GM12892 (cell line): ENCODE measurements at regions not wholly inside any gene's neighbourhood (a gene's known extent, or its start where the extent isn't known, plus 50 kb on each side); places are given as distances from the start of the nearest gene placed in this dataset.

ENCODE experiments used
- DNase-seq: peaks from one replicate; pipeline ENCODE4 v3.0.0; 2011; ENCODE audit not compliant: insufficient read length
- FAIRE-seq: peaks from 2 replicates; lab custom pipeline; 2011; peaks lifted over from hg19 to GRCh38; lab: Jason Lieb, UNC
- POLR2A ChIP-seq: IDR thresholded peaks from 2 replicates; pipeline ENCODE4 v1.6.1; 2011; ENCODE audit warnings: low read depth, low read length, control low read depth
- POLR2AphosphoS5 ChIP-seq: IDR thresholded peaks from 2 replicates; pipeline ENCODE4 v1.6.1; 2011; ENCODE audit warnings: low read depth, low read length, control low read depth
- TAF1 ChIP-seq: IDR thresholded peaks from 2 replicates; pipeline ENCODE4 v1.6.1; 2011; ENCODE audit warnings: low read depth, mild to moderate bottlenecking, control low read depth, low read length, borderline replicate concordance

- TF ChIP-seq POLR2A (no peak), TAF1 (no peak)
- DNase-seq = no peak
- no peak for FAIRE-seq
These were observed 670.6 kb downstream of the SLC16A7 start for GRCh38 chr12:60266381-60266852.

DNA sequence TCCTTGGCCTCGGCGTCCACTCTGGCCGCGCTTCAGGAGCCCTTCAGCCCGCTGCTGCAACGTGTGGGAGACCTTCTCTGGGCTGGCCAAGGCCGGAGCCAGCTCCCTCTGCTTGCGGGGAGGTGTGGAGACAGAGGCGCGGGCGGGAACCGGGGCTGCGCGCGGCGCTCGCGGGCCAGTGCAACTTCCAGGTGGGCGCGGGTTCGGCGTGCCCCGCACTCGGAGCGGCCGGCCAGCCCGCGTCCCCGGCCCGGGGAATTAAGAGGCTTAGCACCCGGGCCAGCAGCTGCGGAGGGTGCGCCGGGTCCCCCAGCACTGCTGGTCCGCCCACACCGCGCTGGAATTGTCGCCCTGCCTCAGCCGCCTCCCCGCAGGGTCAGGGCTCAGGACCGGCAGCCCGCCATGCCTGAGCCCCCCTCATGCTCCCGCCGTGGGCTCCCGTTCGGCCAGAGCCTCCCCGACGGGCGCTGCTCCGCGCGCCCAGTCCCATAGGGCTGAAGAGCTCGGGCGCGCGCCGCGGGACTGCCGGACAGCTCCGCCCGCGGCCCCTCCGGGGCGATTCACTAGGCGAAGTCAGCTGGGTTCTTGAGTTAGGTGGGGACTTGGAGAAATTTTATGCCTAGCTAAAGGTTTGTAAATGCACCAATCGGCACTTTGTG lies 673.9 kb downstream of the SLC16A7 start:
- FAIRE-seq (no peak), DNase-seq (no peak)
- no peak for TF ChIP-seq POLR2AphosphoS5
- TF ChIP-seq POLR2A = no peak
- no peak for TF ChIP-seq TAF1

GRCh38 chr12:60271816-60272215 lies 676.0 kb downstream of the SLC16A7 start:
- DNase-seq = no peak
- TF ChIP-seq POLR2AphosphoS5 (no peak), POLR2A (no peak), TAF1 (no peak)
- no peak for FAIRE-seq

DNA sequence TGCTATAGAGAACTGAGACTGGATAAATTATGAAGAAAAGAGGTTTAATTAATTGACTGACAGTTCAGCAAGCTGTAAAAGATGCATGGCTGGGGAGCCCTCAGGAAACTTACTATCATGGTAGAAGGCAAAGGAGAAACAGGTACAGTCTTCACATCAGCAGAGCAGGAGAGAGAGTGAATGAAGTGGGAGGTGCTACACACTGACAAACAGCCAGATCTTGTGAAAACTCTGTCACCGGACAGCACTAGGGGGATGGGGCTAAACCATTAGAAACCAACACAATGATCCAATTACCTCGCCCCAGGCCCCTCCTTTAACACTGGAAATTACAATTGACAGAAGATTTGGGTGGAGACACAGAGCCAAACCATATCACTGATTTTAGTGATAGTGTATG lies 682.4 kb downstream of the SLC16A7 start:
- FAIRE-seq (no peak), DNase-seq (no peak)
- TF ChIP-seq POLR2AphosphoS5 = no peak
- no peak for TF ChIP-seq POLR2A
- no peak for TF ChIP-seq TAF1

GRCh38 chr12:60279221-60279620 lies 683.4 kb downstream of the SLC16A7 start:
- DNase-seq (no peak), FAIRE-seq (no peak)
- TF ChIP-seq TAF1 (no peak), POLR2A (no peak), POLR2AphosphoS5 (no peak)

DNA sequence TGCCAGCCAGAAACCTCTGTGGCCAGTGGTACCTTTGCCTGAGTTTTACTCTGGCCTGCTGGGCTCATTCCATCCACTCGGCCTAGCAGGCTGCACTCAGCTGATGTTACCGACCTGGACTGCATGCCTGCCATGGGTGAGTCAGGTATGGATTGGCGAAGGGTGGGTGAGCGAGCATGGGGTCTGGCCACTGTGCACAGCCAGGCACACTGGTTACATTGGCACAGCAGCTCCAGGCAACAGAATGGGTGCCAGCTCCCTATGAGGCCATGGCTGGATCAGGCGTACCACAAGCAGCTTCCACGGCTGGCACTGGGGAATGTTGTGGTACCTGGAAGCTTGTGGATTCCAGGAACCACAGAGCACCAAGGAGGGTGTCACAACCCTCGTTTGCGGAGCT lies 685.7 kb downstream of the SLC16A7 start:
- DNase-seq (no peak), FAIRE-seq (no peak)
- TF ChIP-seq POLR2A = no peak

GRCh38 chr12:60290532-60290931 lies 694.7 kb downstream of the SLC16A7 start:
- TF ChIP-seq TAF1 (no peak), POLR2A (no peak), POLR2AphosphoS5 (no peak)
- no peak for FAIRE-seq
- DNase-seq = no peak

GRCh38 chr12:60308366-60308991 lies 712.6 kb downstream of the SLC16A7 start:
- FAIRE-seq = no peak
- no peak for DNase-seq
- TF ChIP-seq POLR2AphosphoS5 = no peak
- no peak for TF ChIP-seq TAF1
- no peak for TF ChIP-seq POLR2A

GRCh38 chr12:60311940-60312339 lies 716.1 kb downstream of the SLC16A7 start:
- FAIRE-seq = no peak
- TF ChIP-seq TAF1 (no peak), POLR2A (no peak), POLR2AphosphoS5 (no peak)
- no peak for DNase-seq

GRCh38 chr12:60317361-60317760 lies 721.5 kb downstream of the SLC16A7 start:
- no peak for TF ChIP-seq POLR2AphosphoS5
- TF ChIP-seq POLR2A = no peak
- no peak for TF ChIP-seq TAF1
- no peak for FAIRE-seq
- no peak for DNase-seq

- no peak for FAIRE-seq
- DNase-seq = no peak
- TF ChIP-seq POLR2AphosphoS5 (no peak), TAF1 (no peak), POLR2A (no peak)
These were observed 728.9 kb downstream of the SLC16A7 start for GRCh38 chr12:60324746-60325145.

DNA sequence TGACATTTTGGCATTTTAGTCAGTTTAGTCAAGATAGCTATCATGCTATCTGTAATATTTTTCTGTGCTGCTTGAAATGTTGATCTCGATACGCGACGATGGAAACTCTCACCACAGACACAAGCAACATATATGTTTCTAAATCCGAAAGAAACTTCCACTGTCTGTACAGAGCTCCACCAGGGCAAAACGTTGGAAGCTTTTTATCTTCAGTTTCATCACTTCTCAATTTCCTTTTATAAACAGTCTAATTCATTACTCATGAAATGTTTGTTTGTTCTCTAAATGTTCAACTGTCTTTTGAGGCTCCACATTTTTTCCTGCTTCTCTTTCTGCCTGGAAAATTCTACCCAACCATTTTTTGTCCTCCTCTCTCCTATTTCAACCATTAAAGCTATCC lies 737.6 kb downstream of the SLC16A7 start:
- TF ChIP-seq TAF1 = no peak
- TF ChIP-seq POLR2A = no peak
- no peak for TF ChIP-seq POLR2AphosphoS5
- FAIRE-seq (no peak), DNase-seq (no peak)
